ENCODE measurements at regions not wholly inside any gene's neighbourhood (a gene's known extent, or its start where the extent isn't known, plus 50 kb on each side); places are given as distances from the start of the nearest gene placed in this dataset.
"Not testable (repeated sequence)": the region's sequence is repeated elsewhere in the genome, so short reads cannot be mapped to it uniquely, and the experiment has no call there.

DNA sequence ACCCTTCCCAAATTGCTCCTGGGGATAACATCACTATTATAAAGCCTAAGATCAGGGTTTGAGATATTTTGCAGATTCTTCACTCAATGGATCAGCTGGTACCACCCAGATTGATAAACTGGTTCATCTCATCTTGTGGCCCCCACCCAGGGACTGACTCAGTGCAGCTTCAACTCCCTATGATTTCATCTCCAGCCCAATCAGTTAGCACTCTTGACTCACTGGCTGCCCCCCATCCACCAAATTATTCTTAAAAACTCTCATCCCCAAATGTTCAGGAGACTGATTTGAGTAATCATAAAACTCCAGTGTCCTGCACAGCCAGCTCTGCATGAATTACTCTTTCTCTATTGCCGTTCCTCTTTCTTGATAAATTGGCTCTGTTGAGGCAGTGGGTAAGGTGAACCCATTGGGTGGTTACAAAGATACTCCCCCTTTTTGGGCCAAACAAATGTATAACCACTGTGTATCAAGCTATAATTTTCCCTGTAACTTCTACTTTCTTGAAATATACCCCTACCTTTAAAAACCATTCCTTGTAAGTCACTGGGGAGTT is 263.3 kb upstream of the IL12B start:
- no peak overlapping the region for H3K27ac ChIP-seq
- H3K27me3 ChIP-seq, result no peaks in the 10 kb centered on the region
- TF ChIP-seq, protein P1, sequence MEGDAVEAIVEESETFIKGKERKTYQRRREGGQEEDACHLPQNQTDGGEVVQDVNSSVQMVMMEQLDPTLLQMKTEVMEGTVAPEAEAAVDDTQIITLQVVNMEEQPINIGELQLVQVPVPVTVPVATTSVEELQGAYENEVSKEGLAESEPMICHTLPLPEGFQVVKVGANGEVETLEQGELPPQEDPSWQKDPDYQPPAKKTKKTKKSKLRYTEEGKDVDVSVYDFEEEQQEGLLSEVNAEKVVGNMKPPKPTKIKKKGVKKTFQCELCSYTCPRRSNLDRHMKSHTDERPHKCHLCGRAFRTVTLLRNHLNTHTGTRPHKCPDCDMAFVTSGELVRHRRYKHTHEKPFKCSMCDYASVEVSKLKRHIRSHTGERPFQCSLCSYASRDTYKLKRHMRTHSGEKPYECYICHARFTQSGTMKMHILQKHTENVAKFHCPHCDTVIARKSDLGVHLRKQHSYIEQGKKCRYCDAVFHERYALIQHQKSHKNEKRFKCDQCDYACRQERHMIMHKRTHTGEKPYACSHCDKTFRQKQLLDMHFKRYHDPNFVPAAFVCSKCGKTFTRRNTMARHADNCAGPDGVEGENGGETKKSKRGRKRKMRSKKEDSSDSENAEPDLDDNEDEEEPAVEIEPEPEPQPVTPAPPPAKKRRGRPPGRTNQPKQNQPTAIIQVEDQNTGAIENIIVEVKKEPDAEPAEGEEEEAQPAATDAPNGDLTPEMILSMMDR (IDR thresholded peaks at IDR 0.05), result no peak
- no peaks in the 10 kb centered on the region for H3K36me3 ChIP-seq
- DNase-seq, result no peak
- intact Hi-C loops (cut with DNase I; ENCODE audit: low total_unique reads), result no loop called here
- H3K4me3 ChIP-seq, result no peak overlapping the region
- H3K4me1 ChIP-seq, result no peaks in the 10 kb centered on the region
- H3K9me3 ChIP-seq, result peaks cover 0 to 9% (median 0%) of the 10 kb centered on the region in 3 donors

DNA sequence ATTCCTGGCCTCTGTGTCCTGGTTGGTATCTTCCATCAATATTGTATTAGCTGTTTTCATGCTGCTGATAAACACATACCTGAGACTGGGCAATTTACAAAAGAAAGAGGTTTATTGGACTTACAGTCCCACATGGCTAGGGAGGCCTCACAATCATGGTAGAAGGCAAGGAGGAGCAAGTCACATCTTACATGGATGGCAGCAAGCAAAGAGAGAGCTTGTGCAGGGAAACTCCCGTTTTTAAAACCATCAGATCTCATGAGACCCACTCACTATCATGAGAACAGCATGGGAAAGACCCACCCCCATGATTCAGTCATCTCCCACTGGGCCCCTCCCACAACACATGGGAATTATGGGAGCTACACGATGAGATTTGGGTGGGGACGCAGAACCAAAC is 265.3 kb upstream of the IL12B start:
- DNase-seq; H3K27me3 ChIP-seq; H3K4me1 ChIP-seq; intact Hi-C loops (cut with DNase I; ENCODE audit: low total_unique reads); H3K9me3 ChIP-seq; H3K4me3 ChIP-seq; H3K36me3 ChIP-seq; H3K27ac ChIP-seq: not testable (repeated sequence)

DNA sequence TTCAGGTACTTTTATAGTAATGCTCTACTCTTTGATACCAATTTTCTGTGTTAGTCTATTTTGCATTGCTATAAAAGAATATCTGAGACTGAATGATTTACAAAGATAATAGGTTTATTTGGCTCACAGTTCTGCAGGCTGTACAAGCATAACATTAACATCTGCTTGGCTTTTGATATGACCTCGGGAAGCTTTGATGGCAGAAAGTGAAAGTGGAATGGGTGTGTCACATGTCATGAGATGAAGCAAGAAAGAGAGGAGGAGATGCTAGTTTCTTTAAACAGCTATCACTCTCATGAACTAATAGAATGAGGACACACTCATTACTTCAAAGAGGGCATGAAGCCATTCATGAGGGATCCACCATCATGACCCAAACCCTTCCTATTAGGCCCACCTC is 270.9 kb upstream of the IL12B start:
- Histone ChIP-seq H3K36me3 (no peaks in the 10 kb centered on the region), H3K4me3 (no peak overlapping the region), H3K4me1 (peaks cover 0 to 17% (median 0%) of the 10 kb centered on the region in 4 donors), H3K27ac (no peak overlapping the region), H3K9me3 (no peaks in the 10 kb centered on the region), H3K27me3 (no peaks in the 10 kb centered on the region)
- TF ChIP-seq, protein P1 (IDR thresholded peaks at IDR 0.05), result no peak
- intact Hi-C loops (cut with DNase I; ENCODE audit: low total_unique reads), result no loop called here
- no peak for DNase-seq

DNA sequence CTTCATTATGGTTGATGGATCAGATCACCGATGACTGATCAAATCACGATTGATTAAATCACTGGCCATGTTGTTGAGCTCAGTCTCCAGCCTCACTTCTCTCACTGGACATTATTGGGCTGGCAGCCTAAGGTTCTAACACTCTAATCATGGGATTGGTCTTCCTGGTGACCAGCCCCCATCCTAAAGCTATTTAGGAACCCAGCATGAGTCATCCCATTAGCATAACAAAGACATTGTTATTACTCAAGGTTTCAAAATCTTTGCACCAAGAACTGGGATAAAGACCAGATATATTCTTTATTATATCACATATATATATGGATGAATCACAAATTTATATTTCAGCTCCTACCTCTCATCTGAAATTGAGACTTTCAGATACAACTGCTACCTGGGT is 272.1 kb upstream of the IL12B start:
- intact Hi-C loops (cut with DNase I; ENCODE audit: low total_unique reads), result no loop called here
- Histone ChIP-seq H3K36me3 (no peaks in the 10 kb centered on the region), H3K27ac (no peak overlapping the region), H3K27me3 (no peaks in the 10 kb centered on the region), H3K9me3 (no peaks in the 10 kb centered on the region), H3K4me3 (no peak overlapping the region), H3K4me1 (peaks cover 0 to 17% (median 0%) of the 10 kb centered on the region in 4 donors)
- no peak for DNase-seq
- TF ChIP-seq, protein P1 (IDR thresholded peaks at IDR 0.05), result no peak

DNA sequence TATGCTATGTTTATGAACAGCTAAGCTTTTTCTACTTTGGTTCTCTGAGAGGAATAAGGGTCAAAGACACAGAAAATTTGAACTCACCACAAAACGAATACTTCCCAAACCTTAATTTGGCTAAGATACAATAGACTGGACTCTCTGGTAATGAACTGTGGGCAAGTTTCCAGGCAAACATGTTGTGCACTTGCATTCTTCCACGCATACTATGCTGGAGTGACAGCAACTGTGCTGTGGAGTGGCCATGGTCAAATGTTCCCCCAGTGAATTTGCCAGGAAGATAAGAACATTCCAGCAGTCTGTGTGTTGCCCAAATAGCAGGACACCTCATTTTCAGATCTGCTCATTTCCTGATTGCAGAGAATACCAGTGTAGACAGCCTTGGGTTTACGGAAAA is 275.3 kb upstream of the IL12B start:
- intact Hi-C loops (cut with DNase I; ENCODE audit: low total_unique reads), result no loop called here
- Histone ChIP-seq H3K36me3 (no peaks in the 10 kb centered on the region), H3K9me3 (peaks cover 0 to 7% (median 0%) of the 10 kb centered on the region in 3 donors), H3K4me3 (no peak overlapping the region), H3K27ac (peak overlapping the region in 1 of 2 donors; percentile 11), H3K27me3 (no peaks in the 10 kb centered on the region), H3K4me1 (peaks cover 0 to 17% (median 0%) of the 10 kb centered on the region in 4 donors)
- no peak for DNase-seq
- TF ChIP-seq, protein P1 (IDR thresholded peaks at IDR 0.05), result no peak

DNA sequence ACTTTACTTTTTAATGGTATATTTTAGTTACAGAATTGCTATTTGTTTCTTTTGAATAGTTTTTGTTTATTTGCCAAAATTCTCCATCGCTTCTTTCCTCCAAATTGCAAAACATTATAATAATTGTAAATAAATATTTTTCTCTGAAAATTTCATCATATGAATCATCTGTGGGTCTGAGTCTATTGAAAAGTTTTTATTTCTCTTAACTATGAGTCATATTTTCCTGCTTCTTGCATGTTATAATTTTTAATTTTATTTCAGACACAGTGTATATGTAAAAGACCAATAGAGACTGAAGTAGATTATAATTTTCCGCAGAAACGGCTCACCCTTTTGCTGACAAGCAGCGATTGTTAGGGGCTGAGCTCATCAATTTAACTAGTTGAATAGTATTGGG is 279.1 kb upstream of the IL12B start:
- H3K4me1 ChIP-seq, result peaks cover 0 to 17% (median 0%) of the 10 kb centered on the region in 4 donors
- intact Hi-C loops (cut with DNase I; ENCODE audit: low total_unique reads), result no loop called here
- H3K36me3 ChIP-seq, result no peaks in the 10 kb centered on the region
- H3K9me3 ChIP-seq, result peaks cover 0 to 7% (median 0%) of the 10 kb centered on the region in 3 donors
- H3K27ac ChIP-seq, result no peak overlapping the region
- H3K4me3 ChIP-seq, result no peak overlapping the region
- H3K27me3 ChIP-seq, result no peaks in the 10 kb centered on the region
- DNase-seq, result no peak
- TF ChIP-seq, protein P1 (IDR thresholded peaks at IDR 0.05), result no peak
